K562 (cell line): ENCODE measurements at regions not wholly inside any gene's neighbourhood (a gene's known extent, or its start where the extent isn't known, plus 50 kb on each side); places are given as distances from the start of the nearest gene placed in this dataset.

Source experiments
- CUX1 ChIP-seq: fragments of 200-800 bp; sonication (Bioruptor generic); IDR thresholded peaks from 2 replicates; pipeline ENCODE4 v1.6.1; 2016; ENCODE audit warnings: missing genetic modification characterization, missing compliant biosample characterization
- FOSL1 ChIP-seq: fragments of 200-800 bp; sonication (Bioruptor generic); conservative IDR thresholded peaks from 2 replicates; pipeline ENCODE4 v1.6.1; 2016; ENCODE audit warnings: missing genetic modification characterization, missing compliant biosample characterization
- MYC ChIP-seq, 2 experiments: fragments of 250-450 bp in 1 of 2; sonication (Bioruptor Pico) in 1 of 2; IDR thresholded peaks; 2 replicates each; pipeline versions ENCODE4 v1.5.1 to v1.6.1; 2012 to 2021; ENCODE audit warnings: low read depth in 2 of 2, borderline replicate concordance in 1 of 2, improper control_type of control experiment in 1 of 2, low read length in 1 of 2, mild to moderate bottlenecking in 1 of 2, moderate library complexity in 1 of 2
- RREB1 ChIP-seq: fragments of 250-450 bp; sonication (Bioruptor Pico); IDR thresholded peaks from 2 replicates; pipeline ENCODE4 v1.4.0; 2020
- SMAD1 ChIP-seq: fragments of 150-350 bp; IDR thresholded peaks from 2 replicates; pipeline ENCODE4 v1.6.1; 2014; ENCODE audit warnings: low read length, low read depth; ENCODE audit not compliant: partially characterized antibody
- TBL1XR1 ChIP-seq, 2 experiments: IDR thresholded peaks; 2 replicates each; pipeline ENCODE4 v1.6.1; 2012; ENCODE audit warnings: improper control_type of control experiment in 2 of 2, low read length in 2 of 2, mild to moderate bottlenecking in 1 of 2
- ZNF445 ChIP-seq: fragments of 250-450 bp; sonication (Bioruptor Pico); IDR thresholded peaks from 2 replicates; pipeline ENCODE4 v1.4.0; 2020; ENCODE audit warnings: low read depth, mild to moderate bottlenecking, moderate library complexity
- ZSCAN29 ChIP-seq: fragments of 450-650 bp; IDR thresholded peaks from 2 replicates; pipeline ENCODE4 v1.6.1; 2017

- TF ChIP-seq RREB1, result no peak
- no peak for TF ChIP-seq MYC (IDR thresholded peaks at IDR 0.05; ENCODE audit: low read depth, low read length)
- no peak for TF ChIP-seq MYC (CRISPR knock-in tag; IDR thresholded peaks at IDR 0.05; ENCODE audit: borderline replicate concordance, low read depth)
- no peak for TF ChIP-seq SMAD1
- TF ChIP-seq ZNF445 (CRISPR knock-in tag), result no peak
- no peak for TF ChIP-seq ZSCAN29
- no peak for TF ChIP-seq FOSL1
- no peak for TF ChIP-seq CUX1
- TF ChIP-seq TBL1XR1 (IDR thresholded peaks at IDR 0.05; ENCODE audit: low read length in 2 of 2), result no peak
These were observed 387.2 kb downstream of the GRB14 start (continued) for GRCh38 chr2:164234074-164234473.
